Uterus (tissue), 2 donors: ENCODE measurements at regions not wholly inside any gene's neighbourhood (a gene's known extent, or its start where the extent isn't known, plus 50 kb on each side); places are given as distances from the start of the nearest gene placed in this dataset.

Experiments
- CTCF ChIP-seq, 4 experiments: fragments of 200-600 bp in 2 of 4; fragments of 450-650 bp in 2 of 4; sonication (generic) in 2 of 4; IDR thresholded peaks; one replicate each; pipeline ENCODE4 v1.5.1; 2016 to 2019; ENCODE audit warnings: antibody characterized with exemption in 4 of 4, mild to moderate bottlenecking in 2 of 4, moderate library complexity in 1 of 4
- POLR2A ChIP-seq, 2 donors: fragments of 450-650 bp; IDR thresholded peaks; one replicate each; pipeline ENCODE4 v1.6.1; 2016; ENCODE audit warnings: antibody characterized with exemption in 2 of 2, mild to moderate bottlenecking in 1 of 2, moderate library complexity in 1 of 2

- TF ChIP-seq CTCF (IDR thresholded peaks at IDR 0.05): no peak
- TF ChIP-seq POLR2A (IDR thresholded peaks at IDR 0.05): no peak
Measured at GRCh38 chr4:59994118-59994517, 1206.0 kb upstream of the ADGRL3 start.
